ENCODE measurements at regions not wholly inside any gene's neighbourhood (a gene's known extent, or its start where the extent isn't known, plus 50 kb on each side); places are given as distances from the start of the nearest gene placed in this dataset.

- no peak for TF ChIP-seq YY1 (IDR thresholded peaks at IDR 0.05; ENCODE audit: low read depth, low read length)
- TF ChIP-seq MAX (IDR thresholded peaks at IDR 0.05), result no peak
- TF ChIP-seq ZNF274 (IDR thresholded peaks at IDR 0.05; ENCODE audit: borderline replicate concordance, extremely low read depth, low read length), result no peak
- TF ChIP-seq EGR1 (IDR thresholded peaks at IDR 0.05; ENCODE audit: borderline replicate concordance, low read depth, low read length), result no peak
- no peak for TF ChIP-seq KDM4A (IDR thresholded peaks at IDR 0.05; ENCODE audit: low read depth, low read length, severe bottlenecking)
- TF ChIP-seq SIX5 (IDR thresholded peaks at IDR 0.05; ENCODE audit: low read depth, low read length), result no peak
- TF ChIP-seq GTF2F1 (IDR thresholded peaks at IDR 0.05; ENCODE audit: borderline replicate concordance, low read depth, low read length), result no peak
Observed at GRCh38 chr16:8408855-8409567, 181.3 kb downstream of the TMEM114 start (continued).
